Panc1 (cell line): ENCODE measurements at regions not wholly inside any gene's neighbourhood (a gene's known extent, or its start where the extent isn't known, plus 50 kb on each side); places are given as distances from the start of the nearest gene placed in this dataset.

ENCODE experiments used
- POLR2AphosphoS5 ChIP-seq: IDR thresholded peaks from 2 replicates; pipeline ENCODE4 v1.6.1; 2012; ENCODE audit warnings: mild to moderate bottlenecking, low read depth, low read length, moderate library complexity
- TCF7L2 ChIP-seq: IDR thresholded peaks from 2 replicates; pipeline ENCODE4 v1.6.1; 2011; ENCODE audit warnings: mild to moderate bottlenecking, low read depth, low read length, inconsistent platforms
- TF ChIP-seq, protein P1 (sequence below): fragments of 450-650 bp; IDR thresholded peaks from 2 replicates; pipeline ENCODE4 v1.5.1; 2017; ENCODE audit warnings: mild to moderate bottlenecking
- TF ChIP-seq, protein P2 (sequence below), 2 experiments: IDR thresholded peaks; 2 replicates each; pipeline ENCODE4 v1.6.1; 2011 to 2012; ENCODE audit warnings: low read depth in 2 of 2, control low read depth in 1 of 2, low read length in 1 of 2, mild to moderate bottlenecking in 1 of 2, moderate library complexity in 1 of 2; ENCODE audit not compliant: insufficient read depth in 1 of 2

DNA sequence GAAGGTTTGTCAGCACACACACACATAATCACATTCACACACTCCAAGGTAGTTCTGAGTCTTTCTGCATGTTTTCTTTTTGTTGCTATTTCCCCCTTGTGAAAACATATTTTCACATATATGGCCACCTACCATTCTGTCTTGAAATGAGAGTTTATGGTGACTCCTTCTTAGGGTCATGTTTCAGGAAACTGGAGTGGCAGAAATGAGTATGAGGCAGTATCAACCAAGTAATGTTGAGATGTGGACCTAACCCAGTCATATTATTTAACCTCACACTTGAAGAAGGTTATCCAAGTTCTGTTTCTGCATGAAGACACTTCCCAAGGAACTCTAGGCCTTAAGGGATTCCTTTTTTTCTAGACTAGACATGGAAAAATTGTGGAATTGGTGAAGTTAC, 481.4 kb downstream of the ETS1 start:
- TF ChIP-seq, protein P1, sequence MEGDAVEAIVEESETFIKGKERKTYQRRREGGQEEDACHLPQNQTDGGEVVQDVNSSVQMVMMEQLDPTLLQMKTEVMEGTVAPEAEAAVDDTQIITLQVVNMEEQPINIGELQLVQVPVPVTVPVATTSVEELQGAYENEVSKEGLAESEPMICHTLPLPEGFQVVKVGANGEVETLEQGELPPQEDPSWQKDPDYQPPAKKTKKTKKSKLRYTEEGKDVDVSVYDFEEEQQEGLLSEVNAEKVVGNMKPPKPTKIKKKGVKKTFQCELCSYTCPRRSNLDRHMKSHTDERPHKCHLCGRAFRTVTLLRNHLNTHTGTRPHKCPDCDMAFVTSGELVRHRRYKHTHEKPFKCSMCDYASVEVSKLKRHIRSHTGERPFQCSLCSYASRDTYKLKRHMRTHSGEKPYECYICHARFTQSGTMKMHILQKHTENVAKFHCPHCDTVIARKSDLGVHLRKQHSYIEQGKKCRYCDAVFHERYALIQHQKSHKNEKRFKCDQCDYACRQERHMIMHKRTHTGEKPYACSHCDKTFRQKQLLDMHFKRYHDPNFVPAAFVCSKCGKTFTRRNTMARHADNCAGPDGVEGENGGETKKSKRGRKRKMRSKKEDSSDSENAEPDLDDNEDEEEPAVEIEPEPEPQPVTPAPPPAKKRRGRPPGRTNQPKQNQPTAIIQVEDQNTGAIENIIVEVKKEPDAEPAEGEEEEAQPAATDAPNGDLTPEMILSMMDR: no peak
- TF ChIP-seq POLR2AphosphoS5 (no peak), TCF7L2 (no peak)
- TF ChIP-seq, protein P2, sequence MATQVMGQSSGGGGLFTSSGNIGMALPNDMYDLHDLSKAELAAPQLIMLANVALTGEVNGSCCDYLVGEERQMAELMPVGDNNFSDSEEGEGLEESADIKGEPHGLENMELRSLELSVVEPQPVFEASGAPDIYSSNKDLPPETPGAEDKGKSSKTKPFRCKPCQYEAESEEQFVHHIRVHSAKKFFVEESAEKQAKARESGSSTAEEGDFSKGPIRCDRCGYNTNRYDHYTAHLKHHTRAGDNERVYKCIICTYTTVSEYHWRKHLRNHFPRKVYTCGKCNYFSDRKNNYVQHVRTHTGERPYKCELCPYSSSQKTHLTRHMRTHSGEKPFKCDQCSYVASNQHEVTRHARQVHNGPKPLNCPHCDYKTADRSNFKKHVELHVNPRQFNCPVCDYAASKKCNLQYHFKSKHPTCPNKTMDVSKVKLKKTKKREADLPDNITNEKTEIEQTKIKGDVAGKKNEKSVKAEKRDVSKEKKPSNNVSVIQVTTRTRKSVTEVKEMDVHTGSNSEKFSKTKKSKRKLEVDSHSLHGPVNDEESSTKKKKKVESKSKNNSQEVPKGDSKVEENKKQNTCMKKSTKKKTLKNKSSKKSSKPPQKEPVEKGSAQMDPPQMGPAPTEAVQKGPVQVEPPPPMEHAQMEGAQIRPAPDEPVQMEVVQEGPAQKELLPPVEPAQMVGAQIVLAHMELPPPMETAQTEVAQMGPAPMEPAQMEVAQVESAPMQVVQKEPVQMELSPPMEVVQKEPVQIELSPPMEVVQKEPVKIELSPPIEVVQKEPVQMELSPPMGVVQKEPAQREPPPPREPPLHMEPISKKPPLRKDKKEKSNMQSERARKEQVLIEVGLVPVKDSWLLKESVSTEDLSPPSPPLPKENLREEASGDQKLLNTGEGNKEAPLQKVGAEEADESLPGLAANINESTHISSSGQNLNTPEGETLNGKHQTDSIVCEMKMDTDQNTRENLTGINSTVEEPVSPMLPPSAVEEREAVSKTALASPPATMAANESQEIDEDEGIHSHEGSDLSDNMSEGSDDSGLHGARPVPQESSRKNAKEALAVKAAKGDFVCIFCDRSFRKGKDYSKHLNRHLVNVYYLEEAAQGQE (IDR thresholded peaks at IDR 0.05; ENCODE audit: insufficient read depth in 1 of 2, low read depth in 2 of 2, low read length in 1 of 2): no peak
